Neural progenitor cell (in vitro differentiated cells): ENCODE measurements at regions not wholly inside any gene's neighbourhood (a gene's known extent, or its start where the extent isn't known, plus 50 kb on each side); places are given as distances from the start of the nearest gene placed in this dataset.

ENCODE experiments used
- CTCF ChIP-seq: fragments of 200-600 bp; sonication (generic); IDR thresholded peaks from 2 replicates; pipeline ENCODE4 v1.5.1; 2017; ENCODE audit warnings: antibody characterized with exemption, mild to moderate bottlenecking
- EZH2 ChIP-seq: fragments of 200-600 bp; sonication (generic); IDR thresholded peaks from 2 replicates; pipeline ENCODE4 v1.6.1; 2017; ENCODE audit warnings: antibody characterized with exemption, mild to moderate bottlenecking, moderate library complexity
- EZH2phosphoT487 ChIP-seq: fragments of 200-600 bp; sonication (generic); IDR thresholded peaks from 2 replicates; pipeline ENCODE4 v1.6.1; 2017; ENCODE audit warnings: antibody characterized with exemption

- TF ChIP-seq CTCF: no peak
- TF ChIP-seq EZH2: no peak
- no peak for TF ChIP-seq EZH2phosphoT487
These were observed 315.4 kb downstream of the CDH7 start for GRCh38 chr18:66066191-66066590.
